HEK293 (cell line): ENCODE measurements at regions not wholly inside any gene's neighbourhood (a gene's known extent, or its start where the extent isn't known, plus 50 kb on each side); places are given as distances from the start of the nearest gene placed in this dataset.

Source experiments
- CTCF ChIA-PET: fragments of 350-600 bp; formaldehyde crosslinking; extraction: SDS; loops from one replicate; lab custom pipeline; 2021; ENCODE audit warnings: antibody characterized with exemption; lab: Yijun Ruan, JAX
- POLR2A ChIA-PET: fragments of 300-600 bp; formaldehyde crosslinking; extraction: SDS; loops from one replicate; lab custom pipeline; 2020; ENCODE audit warnings: antibody characterized with exemption, inconsistent platforms; lab: Yijun Ruan, JAX
- H3K27ac ChIP-seq: fragments of 200-500 bp; sonication (Bioruptor generic); 2 replicates; pipeline ENCODE4 v1.5.1; 2014; ENCODE audit warnings: low read depth, low read length, control low read depth, inconsistent platforms; ENCODE audit errors: extremely low read depth
- H3K36me3 ChIP-seq, 2 experiments: fragments of 200-500 bp in 1 of 2; sonication (Bioruptor generic) in 1 of 2; 1 replicate in 1 of 2; 2 replicates in 1 of 2; pipeline ENCODE4 v1.5.1; 2014 to 2017; ENCODE audit warnings: inconsistent platforms in 2 of 2, low read length in 2 of 2; ENCODE audit not compliant: control insufficient read depth in 2 of 2, insufficient read depth in 1 of 2
- H3K4me1 ChIP-seq: fragments of 200-500 bp; sonication (Bioruptor generic); 2 replicates; pipeline ENCODE4 v1.5.1; 2014; ENCODE audit warnings: mild to moderate bottlenecking, low read length, inconsistent platforms; ENCODE audit not compliant: control insufficient read depth, insufficient read depth
- H3K4me3 ChIP-seq: 2 replicates; pipeline ENCODE4 v1.5.1; 2011; ENCODE audit warnings: low read depth, mild to moderate bottlenecking, control low read depth, low read length, moderate library complexity
- H3K9me3 ChIP-seq: fragments of 200-500 bp; sonication (Bioruptor generic); 2 replicates; pipeline ENCODE4 v1.5.1; 2014; ENCODE audit warnings: low read depth, low read length, inconsistent platforms; ENCODE audit not compliant: control insufficient read depth, insufficient read depth
- CTCF ChIP-seq: fragments of 450-650 bp; formaldehyde crosslinking; IDR thresholded peaks from 2 replicates; pipeline ENCODE4 v1.5.1; 2016; ENCODE audit warnings: missing biosample characterization, missing genetic modification characterization
- GLI4 ChIP-seq: fragments of 450-650 bp; formaldehyde crosslinking; IDR thresholded peaks from 2 replicates; pipeline ENCODE4 v1.5.1; 2016; ENCODE audit warnings: missing biosample characterization, missing genetic modification characterization
- KLF17 ChIP-seq: fragments of 450-650 bp; formaldehyde crosslinking; IDR thresholded peaks from 2 replicates; pipeline ENCODE4 v1.5.1; 2016; ENCODE audit warnings: missing biosample characterization, missing genetic modification characterization
- KLF8 ChIP-seq: fragments of 450-650 bp; formaldehyde crosslinking; IDR thresholded peaks from 2 replicates; pipeline ENCODE4 v1.5.1; 2016; ENCODE audit warnings: missing biosample characterization, missing genetic modification characterization
- PRDM2 ChIP-seq: fragments of 450-650 bp; formaldehyde crosslinking; IDR thresholded peaks from 2 replicates; pipeline ENCODE4 v1.5.1; 2016; ENCODE audit warnings: missing biosample characterization, missing genetic modification characterization, borderline replicate concordance
- ZBTB7A ChIP-seq: fragments of 450-650 bp; formaldehyde crosslinking; IDR thresholded peaks from 2 replicates; pipeline ENCODE4 v1.5.1; 2016; ENCODE audit warnings: low read depth, missing biosample characterization, missing genetic modification characterization
- ZNF114 ChIP-seq: fragments of 450-650 bp; formaldehyde crosslinking; IDR thresholded peaks from 2 replicates; pipeline ENCODE4 v1.5.0; 2017; ENCODE audit warnings: missing biosample characterization, missing genetic modification characterization
- ZNF121 ChIP-seq: fragments of 450-650 bp; formaldehyde crosslinking; IDR thresholded peaks from 2 replicates; pipeline ENCODE4 v1.5.1; 2016; ENCODE audit warnings: missing biosample characterization, missing genetic modification characterization
- ZNF202 ChIP-seq: fragments of 450-650 bp; formaldehyde crosslinking; IDR thresholded peaks from 2 replicates; pipeline ENCODE4 v1.5.1; 2016; ENCODE audit warnings: missing biosample characterization, missing genetic modification characterization, borderline replicate concordance
- ZNF341 ChIP-seq: fragments of 450-650 bp; formaldehyde crosslinking; IDR thresholded peaks from 2 replicates; pipeline ENCODE4; 2016; ENCODE audit warnings: low read depth, missing biosample characterization, missing genetic modification characterization
- ZNF394 ChIP-seq: fragments of 450-650 bp; formaldehyde crosslinking; IDR thresholded peaks from 2 replicates; pipeline ENCODE4 v1.5.1; 2016; ENCODE audit warnings: missing biosample characterization, missing genetic modification characterization, mild to moderate bottlenecking, moderate library complexity, borderline replicate concordance
- ZNF658 ChIP-seq: fragments of 450-650 bp; formaldehyde crosslinking; IDR thresholded peaks from 2 replicates; pipeline ENCODE4; 2016; ENCODE audit warnings: missing biosample characterization, missing genetic modification characterization
- ZNF777 ChIP-seq: fragments of 450-650 bp; formaldehyde crosslinking; IDR thresholded peaks from 2 replicates; pipeline ENCODE4 v1.5.1; 2017; ENCODE audit warnings: missing biosample characterization, missing genetic modification characterization, borderline replicate concordance
- ZNF785 ChIP-seq: fragments of 450-650 bp; formaldehyde crosslinking; IDR thresholded peaks from 2 replicates; pipeline ENCODE4 v1.5.1; 2016; ENCODE audit warnings: missing biosample characterization, missing genetic modification characterization

GRCh38 chr20:57786304-57786932 is 76.6 kb upstream of the PMEPA1 start:
- POLR2A ChIA-PET, result no interaction called here
- Histone ChIP-seq H3K36me3 (no peaks in the 10 kb centered on the region), H3K4me3 (no peak overlapping the region), H3K4me1 (no peaks in the 10 kb centered on the region), H3K27ac (no peak overlapping the region), H3K9me3 (no peaks in the 10 kb centered on the region)
- CTCF ChIA-PET, result interaction anchor here (1.1 kb wide), 1 partner anchor 17 kb away, joined by 3 read pairs; no protein-coding TSS in a partner anchor
- TF ChIP-seq CTCF (tag by site-specific recombination) (no peak), ZNF785 (tag by site-specific recombination) (no peak), ZNF341 (no peak), ZNF121 (tag by site-specific recombination) (no peak), ZNF202 (tag by site-specific recombination) (no peak), ZNF114 (tag by site-specific recombination) (no peak), ZNF777 (tag by site-specific recombination) (no peak), KLF8 (tag by site-specific recombination) (no peak), PRDM2 (tag by site-specific recombination) (no peak), ZBTB7A (tag by site-specific recombination) (no peak), GLI4 (tag by site-specific recombination) (no peak), ZNF394 (tag by site-specific recombination) (no peak), ZNF658 (tag by site-specific recombination) (no peak)

GRCh38 chr20:57785720-57786119 is 75.9 kb upstream of the PMEPA1 start:
- Histone ChIP-seq H3K4me3 (no peak overlapping the region), H3K9me3 (no peaks in the 10 kb centered on the region), H3K4me1 (no peaks in the 10 kb centered on the region), H3K27ac (no peak overlapping the region), H3K36me3 (no peaks in the 10 kb centered on the region)
- POLR2A ChIA-PET, result no interaction called here
- TF ChIP-seq KLF17 (tag by site-specific recombination), result no peak
- CTCF ChIA-PET, result interaction anchor here (0.7 kb wide), 1 partner anchor 9 kb away, joined by 3 read pairs; no protein-coding TSS in a partner anchor
